IPS-15b (cell line): ENCODE measurements at regions not wholly inside any gene's neighbourhood (a gene's known extent, or its start where the extent isn't known, plus 50 kb on each side); places are given as distances from the start of the nearest gene placed in this dataset.
A peak's percentile ranks its signal among the peaks of the same experiment; 100 is the strongest.

Source experiments
- H3K27me3 ChIP-seq: one replicate; pipeline ENCODE4 v1.6.1; 2013; ENCODE audit warnings: low read length; ENCODE audit not compliant: control insufficient read depth, insufficient read depth
- H3K36me3 ChIP-seq: one replicate; pipeline ENCODE4 v1.6.1; 2013; ENCODE audit warnings: low read length; ENCODE audit not compliant: control insufficient read depth, insufficient read depth
- H3K4me1 ChIP-seq: one replicate; pipeline ENCODE4 v1.6.1; 2013; ENCODE audit warnings: mild to moderate bottlenecking, low read length; ENCODE audit not compliant: control insufficient read depth, insufficient read depth
- H3K4me3 ChIP-seq: one replicate; pipeline ENCODE4 v1.5.1; 2013; ENCODE audit warnings: low read depth, low read length
- H3K9ac ChIP-seq: one replicate; pipeline ENCODE4 v1.6.1; 2013; ENCODE audit warnings: low read depth, mild to moderate bottlenecking, low read length
- H3K9me3 ChIP-seq: one replicate; pipeline ENCODE4 v1.6.1; 2013; ENCODE audit warnings: mild to moderate bottlenecking, low read length; ENCODE audit not compliant: control insufficient read depth, insufficient read depth

DNA sequence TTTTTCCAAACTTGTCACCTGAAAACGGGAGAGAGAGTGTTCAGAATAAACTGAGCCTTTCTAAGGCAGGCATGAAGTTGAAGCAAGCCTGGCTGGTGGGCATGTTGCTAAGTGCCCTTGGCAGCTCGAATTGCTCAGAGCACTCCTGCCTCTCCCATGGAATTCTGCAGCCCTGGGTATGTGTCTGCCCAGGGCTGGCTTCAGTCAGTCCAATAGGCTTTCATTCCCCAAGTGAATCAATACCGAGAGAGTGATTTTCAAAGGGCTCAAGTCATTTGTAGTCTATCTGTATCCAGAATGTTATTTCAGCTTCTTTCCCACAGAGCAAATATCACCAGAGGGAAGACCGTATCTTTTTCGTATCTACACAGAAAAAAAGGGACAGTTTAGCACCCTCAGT lies 415.5 kb upstream of the COBL start:
- Histone ChIP-seq H3K9ac (no peak overlapping the region), H3K27me3 (peaks cover 49% of the 10 kb centered on the region), H3K4me3 (no peak overlapping the region)

DNA sequence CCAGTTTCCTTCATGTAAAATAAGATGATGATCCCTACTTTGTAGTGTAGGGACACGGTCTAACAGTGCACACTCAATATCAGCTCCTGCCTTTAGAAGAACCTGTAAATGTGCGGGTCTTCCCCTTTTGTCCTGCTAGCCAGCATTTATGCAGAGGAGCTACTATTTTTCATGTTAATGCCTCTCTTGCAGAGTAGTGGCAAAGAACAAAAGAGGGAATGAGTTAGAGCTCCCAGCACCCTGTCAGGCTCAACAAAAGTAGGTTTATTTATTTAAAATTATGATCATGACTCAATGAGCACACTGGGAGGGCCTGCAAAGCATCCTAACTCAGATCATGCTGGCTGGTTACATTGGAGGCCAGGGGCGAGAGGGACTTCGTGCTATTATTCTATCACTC lies 414.5 kb upstream of the COBL start:
- Histone ChIP-seq H3K9ac (no peak overlapping the region), H3K4me3 (peak overlapping the region; percentile 4), H3K4me1 (peaks cover 23% of the 10 kb centered on the region), H3K27me3 (peaks cover 49% of the 10 kb centered on the region), H3K9me3 (no peaks in the 10 kb centered on the region), H3K36me3 (no peaks in the 10 kb centered on the region)

More for the DNA sequence above, 415.5 kb upstream of the COBL start:
- no peaks in the 10 kb centered on the region for H3K9me3 ChIP-seq
- H3K36me3 ChIP-seq = no peaks in the 10 kb centered on the region
- H3K4me1 ChIP-seq = peaks cover 23% of the 10 kb centered on the region

DNA sequence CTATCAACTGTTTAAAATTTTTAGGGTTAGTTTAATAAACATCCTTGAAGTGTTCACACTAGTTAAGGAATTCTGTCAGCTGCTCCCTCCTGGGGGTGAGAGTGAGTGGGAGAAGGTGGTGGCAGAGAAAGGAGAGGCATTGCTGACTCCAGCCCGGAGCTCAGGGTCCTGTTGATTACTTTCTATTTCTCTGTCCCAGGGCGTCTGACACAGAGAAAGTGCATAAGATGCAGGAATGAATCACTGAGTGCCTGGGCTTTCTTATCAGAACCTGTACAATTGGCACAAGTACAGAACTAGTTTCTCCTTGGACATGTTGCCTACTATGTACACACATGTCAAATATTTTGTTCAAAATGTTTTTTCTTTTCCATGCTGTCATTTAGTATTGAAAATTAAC lies 410.8 kb upstream of the COBL start:
- H3K4me1 ChIP-seq = peaks cover 21% of the 10 kb centered on the region
- H3K36me3 ChIP-seq = no peaks in the 10 kb centered on the region
- no peak overlapping the region for H3K9ac ChIP-seq
- H3K9me3 ChIP-seq = no peaks in the 10 kb centered on the region
- peaks cover 40% of the 10 kb centered on the region for H3K27me3 ChIP-seq
- H3K4me3 ChIP-seq = no peak overlapping the region

DNA sequence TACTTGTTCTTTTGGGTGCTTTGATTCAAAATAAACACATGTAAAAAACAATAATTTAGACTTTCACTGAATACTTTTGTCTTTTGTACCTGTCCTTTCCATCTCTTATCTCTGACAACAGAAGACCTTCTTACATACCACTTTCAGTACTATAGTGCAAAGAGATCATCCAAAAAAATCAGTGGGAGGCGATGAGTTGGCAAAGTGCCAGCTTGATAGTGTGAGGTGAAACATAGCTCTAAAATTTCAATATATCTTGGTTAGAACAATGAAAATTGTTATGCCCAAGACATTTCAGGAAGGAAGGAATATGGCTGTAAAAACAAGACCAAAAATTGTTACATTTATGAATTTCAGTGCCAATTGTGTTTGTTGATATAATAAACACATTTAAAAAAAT lies 390.2 kb upstream of the COBL start:
- Histone ChIP-seq H3K9ac (no peak overlapping the region), H3K27me3 (no peaks in the 10 kb centered on the region), H3K9me3 (no peaks in the 10 kb centered on the region), H3K36me3 (no peaks in the 10 kb centered on the region), H3K4me1 (no peaks in the 10 kb centered on the region), H3K4me3 (no peak overlapping the region)

DNA sequence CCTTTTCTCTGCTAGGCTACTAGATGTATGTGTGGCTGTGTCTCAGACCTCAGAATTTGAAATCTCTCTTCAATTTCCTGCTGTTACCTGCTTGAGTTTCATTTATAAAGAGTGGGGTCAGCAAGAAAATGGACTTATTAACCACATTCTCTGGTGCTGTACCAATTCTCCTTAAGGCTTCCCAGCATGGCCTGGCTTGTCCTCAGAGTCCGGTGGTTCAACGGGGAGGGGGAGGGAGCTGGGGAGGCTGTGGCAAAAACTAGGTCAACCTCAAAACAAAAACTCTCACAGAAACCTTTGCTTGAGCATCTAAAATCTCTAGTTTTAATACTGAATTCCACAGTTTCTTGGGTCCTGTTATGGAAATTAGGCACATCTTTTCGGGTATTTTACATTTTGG lies 389.1 kb upstream of the COBL start:
- H3K4me3 ChIP-seq = no peak overlapping the region
- no peaks in the 10 kb centered on the region for H3K27me3 ChIP-seq
- no peaks in the 10 kb centered on the region for H3K36me3 ChIP-seq
- no peaks in the 10 kb centered on the region for H3K9me3 ChIP-seq
- H3K9ac ChIP-seq = no peak overlapping the region
- H3K4me1 ChIP-seq = no peaks in the 10 kb centered on the region

DNA sequence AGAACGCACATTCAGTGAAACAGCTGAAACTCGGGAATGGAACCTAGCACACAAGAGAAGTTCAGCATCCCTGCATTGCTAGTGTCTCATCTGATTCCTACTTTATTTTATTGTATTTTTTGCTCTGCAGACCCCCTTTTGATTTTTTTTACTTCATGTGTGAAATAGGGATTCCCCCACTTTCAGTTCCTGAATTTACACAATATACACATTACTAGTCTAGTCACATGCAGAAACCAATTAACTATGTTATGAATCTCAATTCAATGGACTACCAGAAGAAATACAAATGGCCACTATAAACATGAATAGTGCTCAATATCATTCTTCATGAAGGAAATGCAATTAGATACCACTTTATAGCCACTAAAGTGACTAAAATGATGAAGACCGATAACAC lies 386.1 kb upstream of the COBL start:
- Histone ChIP-seq H3K27me3 (no peaks in the 10 kb centered on the region), H3K9ac (no peak overlapping the region), H3K4me1 (no peaks in the 10 kb centered on the region), H3K4me3 (no peak overlapping the region), H3K9me3 (no peaks in the 10 kb centered on the region), H3K36me3 (no peaks in the 10 kb centered on the region)

DNA sequence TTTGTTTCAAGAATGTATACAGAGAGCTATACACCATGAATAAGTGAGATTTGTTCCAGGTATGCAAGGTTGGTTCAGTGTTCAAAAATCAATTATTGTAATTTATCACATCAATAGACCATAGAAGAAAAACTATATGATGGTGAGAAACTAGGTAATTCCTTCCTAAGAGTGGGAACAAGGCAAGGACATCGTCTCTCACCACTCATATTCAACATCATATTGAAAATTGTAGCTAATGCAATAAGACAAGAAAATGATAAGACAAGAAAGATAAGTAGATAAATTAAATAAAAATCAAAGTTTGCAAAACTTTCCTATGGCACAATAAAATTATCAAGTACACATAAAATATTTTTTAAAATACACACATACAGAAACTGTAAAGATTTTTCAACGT lies 385.3 kb upstream of the COBL start:
- no peaks in the 10 kb centered on the region for H3K4me1 ChIP-seq
- no peaks in the 10 kb centered on the region for H3K36me3 ChIP-seq

DNA sequence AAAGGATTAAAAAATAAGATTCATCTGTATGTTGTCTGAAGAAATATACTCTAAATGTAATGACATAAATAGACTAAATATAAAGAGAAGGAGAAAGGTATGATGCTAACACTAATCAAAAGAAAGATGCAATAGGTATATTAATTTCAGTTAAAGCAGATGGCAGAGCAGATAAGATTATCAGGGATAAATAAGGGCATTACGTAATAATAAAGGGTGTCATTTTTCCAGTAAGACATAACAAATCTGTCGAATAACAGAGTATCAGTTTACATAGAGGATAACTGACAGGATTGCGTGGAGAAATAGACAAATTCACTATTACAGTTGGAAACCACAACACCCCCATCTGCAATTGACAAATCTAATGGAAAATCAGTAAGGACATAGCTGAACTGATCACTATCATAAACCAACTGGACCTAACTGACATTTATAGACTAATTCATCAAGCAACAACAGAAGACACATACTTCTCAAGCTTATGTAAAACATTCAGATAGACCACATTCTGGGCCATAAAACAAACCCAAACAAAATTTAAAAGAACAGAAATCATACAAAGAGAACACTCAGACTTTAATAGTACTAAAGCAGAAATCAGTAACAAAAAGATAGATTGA lies 384.1 kb upstream of the COBL start:
- Histone ChIP-seq H3K36me3 (no peaks in the 10 kb centered on the region), H3K4me1 (no peaks in the 10 kb centered on the region), H3K9ac (no peak overlapping the region), H3K4me3 (no peak overlapping the region), H3K9me3 (no peaks in the 10 kb centered on the region), H3K27me3 (no peaks in the 10 kb centered on the region)

More for the DNA sequence above, 385.3 kb upstream of the COBL start:
- Histone ChIP-seq H3K27me3 (no peaks in the 10 kb centered on the region), H3K4me3 (no peak overlapping the region), H3K9me3 (no peaks in the 10 kb centered on the region), H3K9ac (no peak overlapping the region)

DNA sequence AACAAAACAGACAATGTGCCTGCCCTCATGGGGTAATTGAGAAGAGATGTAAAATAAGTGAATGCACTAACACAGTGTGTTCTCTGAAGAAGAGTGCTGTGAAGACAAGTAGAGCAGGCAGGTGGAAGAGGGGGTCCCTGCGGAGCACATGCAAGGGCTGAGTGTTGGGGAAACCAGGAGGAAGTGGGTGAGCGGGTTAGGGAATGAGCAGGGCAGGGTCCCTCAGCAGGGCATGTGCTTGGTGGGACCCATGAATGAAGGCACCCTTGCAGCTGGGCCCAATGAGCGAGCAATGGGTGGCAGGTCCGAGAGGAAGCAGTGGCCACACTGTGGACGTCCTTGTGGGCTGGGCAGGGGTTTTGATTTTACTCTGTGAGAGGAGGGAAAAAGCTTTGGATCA lies 376.6 kb upstream of the COBL start:
- no peak overlapping the region for H3K9ac ChIP-seq
- no peak overlapping the region for H3K4me3 ChIP-seq
- no peaks in the 10 kb centered on the region for H3K4me1 ChIP-seq
- H3K36me3 ChIP-seq = no peaks in the 10 kb centered on the region
- no peaks in the 10 kb centered on the region for H3K27me3 ChIP-seq
- no peaks in the 10 kb centered on the region for H3K9me3 ChIP-seq

DNA sequence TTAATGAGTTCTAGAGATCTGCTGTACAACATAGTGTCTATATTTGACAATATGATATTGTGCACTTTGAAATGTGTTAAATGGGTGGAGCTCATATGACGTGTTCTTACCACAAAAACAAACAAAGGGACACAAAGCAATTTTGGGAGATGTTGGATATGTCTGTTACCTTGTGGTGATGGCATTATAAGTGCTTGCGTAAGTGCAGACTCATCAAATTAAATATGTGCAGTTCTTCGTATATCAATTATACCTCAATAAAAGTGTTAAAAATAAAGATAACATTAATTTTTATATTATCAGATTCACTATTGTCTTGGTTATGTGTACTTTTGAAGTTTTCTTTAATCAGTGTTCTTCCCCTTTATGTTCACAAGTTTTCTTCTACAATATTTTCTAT lies 372.9 kb upstream of the COBL start:
- H3K4me1 ChIP-seq = no peaks in the 10 kb centered on the region
- H3K36me3 ChIP-seq = no peaks in the 10 kb centered on the region
- H3K9ac ChIP-seq = no peak overlapping the region
- H3K4me3 ChIP-seq = no peak overlapping the region
- no peaks in the 10 kb centered on the region for H3K27me3 ChIP-seq
- no peaks in the 10 kb centered on the region for H3K9me3 ChIP-seq

DNA sequence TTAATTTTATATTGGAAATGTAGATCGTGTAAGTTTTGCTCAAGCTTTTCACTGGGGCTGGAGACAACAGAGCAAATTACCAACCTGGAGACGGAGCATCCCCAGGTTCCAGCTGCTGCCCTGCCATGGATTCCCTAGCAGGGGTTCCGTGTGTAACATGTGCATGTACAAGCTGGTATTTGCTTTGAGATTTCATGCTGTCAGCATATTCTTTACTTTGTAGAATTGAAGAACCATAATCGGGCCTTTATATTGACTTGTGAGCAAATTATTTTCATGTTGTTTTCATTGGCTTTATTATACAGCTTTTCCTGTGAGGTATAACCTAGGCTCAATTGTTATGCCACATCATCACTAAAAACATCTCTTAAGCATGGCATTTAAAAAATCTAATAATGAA lies 369.2 kb upstream of the COBL start:
- no peaks in the 10 kb centered on the region for H3K27me3 ChIP-seq
- H3K36me3 ChIP-seq = no peaks in the 10 kb centered on the region
- no peak overlapping the region for H3K4me3 ChIP-seq
- H3K9me3 ChIP-seq = no peaks in the 10 kb centered on the region
- no peaks in the 10 kb centered on the region for H3K4me1 ChIP-seq
- no peak overlapping the region for H3K9ac ChIP-seq

DNA sequence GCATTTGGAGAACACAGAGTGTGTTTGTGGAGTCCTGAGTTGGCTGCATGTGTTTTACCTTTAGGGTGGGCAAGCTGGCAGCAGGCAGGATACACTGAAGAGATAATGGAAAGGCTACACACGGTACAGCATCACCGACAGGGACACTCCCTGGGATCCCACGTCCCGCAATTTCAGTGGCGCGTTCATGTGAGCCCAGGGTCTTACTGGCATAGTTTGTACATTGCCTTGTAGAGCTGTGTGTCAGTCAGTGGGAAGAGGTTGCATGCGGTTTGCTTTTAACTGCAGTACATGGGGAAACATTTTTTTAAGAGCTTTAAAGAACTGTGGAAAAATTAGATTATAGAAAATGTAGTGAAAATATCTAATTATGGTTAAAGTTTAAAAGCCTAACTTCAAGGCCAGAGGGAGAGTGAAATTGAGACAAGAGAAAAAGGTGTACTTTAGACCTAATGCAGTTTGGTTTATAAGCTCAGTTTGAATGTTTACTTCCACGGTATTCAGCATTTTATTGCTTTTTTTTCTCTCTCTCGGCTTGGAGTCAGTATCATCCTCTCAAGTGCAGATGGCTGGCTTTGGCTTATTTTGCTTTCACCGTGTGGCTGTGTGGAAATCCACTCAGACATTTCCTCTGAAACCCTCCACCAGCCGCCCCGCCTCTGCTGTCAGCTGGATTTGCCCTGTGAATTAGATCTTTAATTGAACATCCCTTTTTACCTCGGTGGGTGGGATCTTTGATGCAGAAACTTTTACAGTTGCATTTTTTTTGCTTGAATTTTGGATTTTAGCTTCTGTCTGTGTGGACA lies 364.2 kb upstream of the COBL start:
- Histone ChIP-seq H3K9ac (no peak overlapping the region), H3K4me1 (no peaks in the 10 kb centered on the region), H3K4me3 (no peak overlapping the region), H3K36me3 (no peaks in the 10 kb centered on the region), H3K27me3 (no peaks in the 10 kb centered on the region), H3K9me3 (no peaks in the 10 kb centered on the region)
